HG02623 (cell line): ENCODE measurements at regions not wholly inside any gene's neighbourhood (a gene's known extent, or its start where the extent isn't known, plus 50 kb on each side); places are given as distances from the start of the nearest gene placed in this dataset.

Source experiments
- ATAC-seq: cut with Tn5 transposase; IDR thresholded peaks from one replicate; pipeline ENCODE4 v1.9.1; 2021; ENCODE audit warnings: moderate library complexity; ENCODE audit not compliant: unreplicated experiment

- no peak for ATAC-seq
Observed at GRCh38 chr4:171759274-171759673, 53.9 kb upstream of the GALNTL6 start.

GRCh38 chr4:171751538-171751937 lies 61.7 kb upstream of the GALNTL6 start:
- no peak for ATAC-seq

DNA sequence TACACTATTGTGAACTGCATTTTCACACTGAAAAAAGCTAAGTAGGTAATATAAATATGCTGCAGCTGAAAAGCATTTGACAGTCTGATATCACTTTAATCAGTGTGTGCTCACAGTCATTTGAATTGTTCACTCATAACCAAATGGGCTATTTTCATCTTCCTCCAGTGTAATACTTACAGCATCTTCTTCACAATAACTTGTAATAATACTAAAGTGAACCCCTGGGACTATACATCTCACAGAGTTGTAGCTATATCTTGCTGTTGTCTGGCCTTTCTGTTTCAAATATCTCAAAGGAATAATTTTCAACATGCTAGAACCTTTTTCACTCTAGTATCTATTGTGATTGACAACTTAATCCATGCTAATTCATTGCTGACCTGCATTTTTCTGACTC lies 66.8 kb upstream of the GALNTL6 start:
- no peak for ATAC-seq

- no peak for ATAC-seq
Observed at GRCh38 chr4:171742436-171742835, 70.8 kb upstream of the GALNTL6 start.

DNA sequence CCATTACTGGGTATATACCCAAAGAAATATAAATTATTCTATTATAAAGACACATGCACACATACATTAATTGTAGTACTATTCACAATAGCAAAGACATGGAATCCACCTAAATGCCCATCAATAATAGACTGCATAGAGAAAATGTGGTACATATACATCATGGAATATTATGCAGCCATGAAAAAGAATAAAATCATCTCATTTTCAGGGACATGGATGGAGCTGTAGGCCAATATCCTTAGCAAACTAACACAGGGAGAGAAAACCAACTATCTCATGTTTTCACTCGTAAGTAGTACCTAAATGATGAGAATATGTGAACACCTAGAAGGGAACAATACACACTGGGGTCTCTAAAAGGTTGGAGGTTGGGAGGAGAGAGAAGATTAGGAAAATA lies 86.0 kb upstream of the GALNTL6 start:
- no peak for ATAC-seq

DNA sequence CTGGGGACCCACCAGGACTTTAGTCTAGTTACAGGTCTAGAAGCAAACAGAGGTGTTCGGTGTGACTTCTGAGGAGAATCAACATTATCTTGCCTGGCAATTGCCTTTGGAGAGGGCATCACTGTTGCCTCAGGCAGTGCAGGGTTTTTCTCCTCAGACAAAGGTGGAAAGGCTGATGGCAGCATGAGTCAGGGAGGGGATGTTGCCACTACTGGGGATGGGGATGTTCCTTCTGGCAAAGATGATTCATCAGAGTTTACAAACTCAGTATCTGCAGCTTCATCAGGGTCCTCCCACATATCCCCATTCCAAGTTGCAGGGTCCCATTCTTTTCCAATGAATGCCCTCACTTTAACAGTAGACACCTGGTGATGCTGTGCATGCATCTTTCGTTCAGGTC lies 91.3 kb upstream of the GALNTL6 start:
- ATAC-seq, result no peak

DNA sequence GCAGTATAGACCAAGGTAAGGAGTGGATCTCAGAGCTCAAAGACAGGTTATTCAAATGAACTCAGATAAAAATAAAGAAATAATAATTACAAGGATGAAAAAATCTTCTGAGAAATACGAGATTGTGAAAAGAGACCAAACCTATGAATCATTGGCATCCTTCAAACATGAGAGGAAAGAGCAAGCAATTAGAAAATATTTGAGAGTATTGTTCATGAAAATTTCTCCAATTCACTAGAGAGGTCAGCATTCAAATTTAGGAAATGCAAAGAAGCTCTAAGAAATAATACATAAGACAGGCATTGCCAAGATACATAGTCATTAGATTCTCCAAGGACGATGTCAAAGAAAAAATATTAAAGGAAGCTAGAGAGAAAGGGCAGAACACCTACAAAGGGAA lies 93.5 kb upstream of the GALNTL6 start:
- no peak for ATAC-seq

DNA sequence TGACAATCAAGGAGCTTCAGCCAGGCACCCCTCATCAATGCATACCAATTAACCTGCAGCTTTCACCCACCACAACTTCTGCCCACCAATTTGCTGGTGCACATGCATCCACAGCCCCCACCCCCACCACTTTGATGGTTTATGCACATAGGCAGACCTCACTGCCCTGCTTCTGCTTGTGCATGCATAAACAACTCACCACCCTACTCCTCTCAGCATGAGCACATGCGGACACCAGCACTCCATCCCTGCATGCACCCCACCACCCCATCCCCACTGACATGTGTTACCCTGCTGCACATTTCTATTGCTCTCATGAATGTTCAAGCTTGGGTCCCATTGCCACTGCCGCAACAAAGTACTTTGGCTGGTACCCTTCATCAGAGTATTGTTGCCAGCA lies 94.5 kb upstream of the GALNTL6 start:
- ATAC-seq, result no peak

DNA sequence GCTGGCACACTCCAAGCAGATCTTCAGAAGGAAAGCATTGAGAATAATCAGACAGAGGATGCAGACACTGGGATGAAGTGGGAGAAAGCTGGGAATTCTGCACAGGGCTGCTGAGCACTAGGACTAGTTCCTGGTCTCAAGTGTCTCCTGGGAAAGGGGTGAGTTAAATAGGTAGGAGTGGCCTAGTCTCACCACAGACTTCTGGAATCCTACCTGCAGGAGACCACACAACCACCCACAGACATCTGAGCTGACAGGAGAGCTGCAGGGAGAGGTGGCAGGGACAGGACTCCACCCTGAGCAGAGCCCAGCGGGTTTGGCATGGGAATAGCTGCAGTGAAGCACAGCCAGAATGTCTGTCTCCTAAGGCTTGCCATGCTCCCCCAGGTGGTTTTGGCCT lies 95.1 kb upstream of the GALNTL6 start:
- ATAC-seq, result no peak

GRCh38 chr4:171717231-171717741 lies 95.9 kb upstream of the GALNTL6 start:
- no peak for ATAC-seq

DNA sequence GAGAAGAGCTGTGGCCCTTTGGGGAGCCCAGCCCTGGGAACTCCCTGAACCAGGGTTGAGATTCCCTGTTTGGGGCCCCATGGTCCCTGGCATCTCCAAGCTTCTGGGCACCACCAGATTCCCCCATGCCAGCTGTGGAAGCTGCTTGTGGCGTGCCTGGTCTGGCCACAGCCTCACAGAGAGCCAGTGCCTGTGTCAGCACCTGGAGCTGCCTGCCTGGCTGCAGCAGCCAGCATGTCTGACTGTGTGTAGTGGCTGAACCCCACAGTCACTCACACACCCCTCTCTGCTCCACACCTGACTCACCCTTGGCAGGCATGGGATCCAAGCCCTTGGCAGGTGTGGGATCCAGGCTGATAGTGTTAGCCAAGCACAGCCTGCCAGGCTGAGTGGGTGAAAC lies 97.2 kb upstream of the GALNTL6 start:
- no peak for ATAC-seq

DNA sequence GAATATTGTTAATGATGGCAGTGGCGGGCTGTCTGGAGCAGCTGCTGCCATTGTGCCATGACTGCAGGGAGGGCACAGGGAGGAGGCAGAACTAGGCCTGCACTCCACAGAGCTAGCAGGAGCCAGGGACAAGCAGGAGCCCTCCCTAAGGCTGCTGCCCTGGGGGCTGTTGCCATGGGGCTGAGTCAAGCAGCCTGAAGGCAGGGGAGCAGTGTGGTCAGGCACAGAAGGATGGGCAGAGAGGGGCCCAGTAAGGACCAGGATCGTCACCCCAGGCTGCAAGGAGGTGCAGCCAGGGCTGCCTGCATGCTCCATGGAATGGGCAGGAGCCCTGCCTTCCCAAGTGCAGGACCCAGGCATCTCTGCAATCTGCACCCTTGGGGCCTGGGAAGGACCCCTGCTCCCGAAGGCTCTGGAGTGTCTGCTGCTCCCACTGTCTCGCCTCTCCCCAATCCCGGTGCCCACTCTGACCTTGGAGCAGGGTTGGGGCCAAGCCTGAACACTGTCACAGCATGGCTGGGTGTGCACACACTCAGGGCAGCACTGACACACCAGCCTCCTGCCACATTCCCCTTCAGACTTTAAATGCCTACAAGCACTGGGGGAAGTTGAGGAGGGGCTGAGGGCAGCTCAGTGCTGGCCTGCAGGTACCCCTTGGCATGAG lies 98.3 kb upstream of the GALNTL6 start:
- no peak for ATAC-seq

DNA sequence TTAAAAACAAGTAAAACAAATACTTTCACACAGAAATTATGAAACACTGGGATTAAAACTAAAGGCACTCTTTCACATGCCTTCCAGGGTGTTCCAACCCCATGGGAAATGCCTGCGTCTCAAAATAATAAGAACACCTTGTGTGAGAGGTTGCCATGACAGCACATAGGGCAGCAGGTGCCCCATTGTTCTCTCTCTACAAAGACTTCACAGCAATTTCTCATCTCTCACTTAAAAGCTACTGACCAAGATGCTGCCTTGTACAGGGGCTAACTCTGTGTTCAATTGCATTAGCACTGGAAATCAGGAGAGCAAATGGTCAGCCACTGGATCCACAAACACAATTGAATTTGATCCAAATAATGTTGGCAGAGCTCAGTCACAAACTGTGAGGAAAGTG lies 102.5 kb upstream of the GALNTL6 start:
- ATAC-seq, result no peak

DNA sequence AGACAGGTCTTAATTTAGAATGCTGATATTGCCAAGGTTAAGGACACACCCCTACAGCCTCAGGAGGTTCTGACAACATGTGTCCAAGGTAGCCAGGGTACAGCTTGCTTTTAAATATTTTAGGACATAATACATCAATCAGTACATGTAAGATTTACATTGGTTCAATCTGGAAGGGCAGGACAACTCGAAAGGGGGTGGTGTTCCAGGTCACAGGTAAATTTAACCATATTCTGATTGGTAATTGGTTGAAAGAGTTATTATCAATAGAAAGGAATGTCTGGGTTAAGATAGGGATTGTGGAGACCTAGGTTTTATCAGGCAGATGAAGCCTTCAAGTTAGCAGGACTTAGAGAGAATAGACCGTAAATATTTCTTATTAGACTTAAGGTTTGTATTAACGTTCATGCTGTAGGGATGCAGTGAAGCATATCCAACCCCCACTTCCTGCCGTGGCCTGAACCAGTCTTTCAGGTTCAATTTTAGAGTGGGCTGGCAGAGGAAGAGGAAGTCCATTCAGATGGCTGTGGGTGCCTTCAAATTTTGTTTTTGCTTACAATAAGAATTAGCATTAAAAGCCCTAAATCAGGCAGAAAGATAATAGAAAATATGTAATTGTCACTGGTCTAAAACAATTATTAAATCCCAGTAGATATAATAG lies 136.5 kb upstream of the GALNTL6 start:
- peak; percentile 99 for ATAC-seq

GRCh38 chr4:171674781-171675180 lies 138.4 kb upstream of the GALNTL6 start:
- ATAC-seq, result no peak

GRCh38 chr4:171668403-171668802 lies 144.8 kb upstream of the GALNTL6 start:
- ATAC-seq, result no peak

DNA sequence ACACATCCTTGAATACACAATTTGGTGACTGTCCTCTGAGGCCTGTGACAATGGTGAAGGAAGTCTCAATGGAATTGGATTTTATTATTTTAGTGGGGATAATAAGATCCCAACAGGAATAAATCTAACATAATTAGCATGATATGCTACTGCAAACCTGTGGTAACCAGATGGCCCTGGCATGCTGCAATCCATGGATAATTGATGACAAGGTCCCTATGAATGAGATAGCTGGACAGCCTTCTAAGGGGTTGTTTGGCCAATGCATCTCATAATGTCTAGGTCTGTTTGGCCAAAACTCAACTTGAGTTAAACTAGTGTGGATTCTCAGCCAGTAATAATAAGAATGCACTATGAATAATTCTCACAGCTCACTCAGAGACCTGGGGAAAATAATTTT lies 145.3 kb upstream of the GALNTL6 start:
- ATAC-seq, result no peak

DNA sequence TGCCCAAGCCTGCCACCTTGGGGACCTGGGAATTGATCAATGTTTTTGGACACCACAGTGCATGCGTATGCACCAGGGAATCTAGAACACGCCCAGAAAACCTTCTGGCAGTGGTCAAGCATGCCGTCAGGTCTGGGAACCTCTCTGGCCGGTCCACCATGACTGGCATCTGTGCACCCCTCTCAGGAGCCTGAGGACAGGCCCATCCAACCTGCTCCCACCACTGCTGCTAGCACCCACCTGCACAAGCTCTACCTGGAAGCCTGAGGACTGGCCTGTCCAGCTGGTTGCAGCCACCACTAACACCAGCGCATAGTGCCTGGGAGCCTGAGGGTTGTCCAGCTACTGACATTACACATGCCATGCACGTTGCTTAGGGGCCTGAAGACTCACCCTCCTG lies 162.1 kb upstream of the GALNTL6 start:
- ATAC-seq, result no peak

GRCh38 chr4:171650543-171650942 lies 162.7 kb upstream of the GALNTL6 start:
- peak; percentile 77 for ATAC-seq

- ATAC-seq, result no peak
Observed at GRCh38 chr4:171648926-171649325, 164.3 kb upstream of the GALNTL6 start.

GRCh38 chr4:171646984-171647383 lies 166.2 kb upstream of the GALNTL6 start:
- no peak for ATAC-seq

DNA sequence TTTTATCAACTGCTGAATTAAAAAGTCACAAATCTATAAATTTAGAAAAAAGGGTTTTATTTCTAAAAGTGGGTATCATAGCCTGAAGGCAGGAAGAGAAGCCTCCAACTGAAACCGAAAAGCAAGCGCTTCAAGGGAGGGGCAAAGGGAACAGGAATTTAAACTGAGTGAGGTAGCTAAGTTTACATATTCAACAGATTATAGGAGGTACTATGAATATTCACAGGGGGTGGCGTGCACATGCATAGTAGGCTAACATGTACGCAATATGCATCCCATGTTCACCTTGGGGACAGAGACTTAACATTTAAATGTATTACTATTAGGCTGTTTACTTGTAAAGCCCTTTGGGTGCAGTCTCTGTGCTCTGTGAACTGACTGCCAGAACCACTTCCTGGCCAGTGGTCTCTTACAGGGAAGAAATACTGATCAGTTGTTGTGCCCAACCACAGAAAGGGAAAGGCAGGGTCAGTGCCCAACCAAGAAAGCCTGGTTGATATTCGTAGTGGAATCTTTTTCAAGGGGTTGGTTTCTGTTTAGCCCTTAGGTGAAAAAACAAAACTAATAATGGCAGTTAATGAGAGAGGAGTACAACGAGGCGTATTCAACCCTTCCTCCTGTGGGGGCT lies 168.7 kb upstream of the GALNTL6 start:
- ATAC-seq, result peak; percentile 79
